ENCODE measurements at regions not wholly inside any gene's neighbourhood (a gene's known extent, or its start where the extent isn't known, plus 50 kb on each side); places are given as distances from the start of the nearest gene placed in this dataset.
A peak's percentile ranks its signal among the peaks of the same experiment; 100 is the strongest.

GRCh38 chr2:19299522-19299921 lies 58.9 kb downstream of the OSR1 start:
- no peak overlapping the region for H2AK5ac ChIP-seq (ENCODE audit: low read depth, low read length)
- no peak overlapping the region for H3K4me2 ChIP-seq (ENCODE audit: low read depth, low read length)
- 0 out of 2 replicates have a peak overlapping the region, but pooled peaks have one; percentile 30 for H2BK120ac ChIP-seq (ENCODE audit: low read depth, low read length)
- peaks cover 2% of the 10 kb centered on the region; the same call in 1 of the 2 replicates for H3K4me1 ChIP-seq (ENCODE audit: control insufficient read depth, insufficient read depth, low read length)
- H3K14ac ChIP-seq (replicated peaks; ENCODE audit: low read depth, low read length): peak overlapping the region; percentile 18; the same call in 1 of the 2 replicates
- DNase-seq: peak; percentile 31
- H4K8ac ChIP-seq (ENCODE audit: low read depth in 2 of 2, low read length in 2 of 2): 0 out of 4 replicates have a peak overlapping the region, but pooled peaks of 1 of the 2 experiments have one; percentile 33
- no peak overlapping the region for H3K56ac ChIP-seq (ENCODE audit: extremely low read depth, insufficient read depth, low read length)
- peak overlapping the region; percentile 37; the same call in 1 of the 2 replicates for H3K4ac ChIP-seq (ENCODE audit: low read depth, low read length)
- CTCF ChIA-PET: interaction anchor here (0.5 kb wide), 1 partner anchor 312 kb away, joined by 7 read pairs; no protein-coding TSS in a partner anchor
- no peak overlapping the region for H2AK9ac ChIP-seq (replicated peaks; ENCODE audit: low read depth, low read length, poor library complexity)
- H3K18ac ChIP-seq (ENCODE audit: low read depth, low read length): peak overlapping the region; percentile 27; the same call in 1 of the 2 replicates
- peak overlapping the region; percentile 22 for H2BK5ac ChIP-seq (ENCODE audit: low read depth, low read length, poor library complexity, severe bottlenecking)
- no peaks in the 10 kb centered on the region for H3K27me3 ChIP-seq (ENCODE audit: control insufficient read depth, insufficient read depth, low read length)
- H4K20me1 ChIP-seq (ENCODE audit: insufficient read depth, low read length): no peaks in the 10 kb centered on the region
- no peak overlapping the region for H3K23ac ChIP-seq (ENCODE audit: low read depth, low read length)
- intact Hi-C loops (cut with micrococcal nuclease): no loop called here
- dilution Hi-C loops (cut with HindIII; ENCODE audit: low sequenced_read_pairs, unreplicated experiment): no loop called here
- 0 out of 2 replicates have a peak overlapping the region, but pooled peaks have one; percentile 1 for H3K27ac ChIP-seq (ENCODE audit: insufficient read depth, low read length)
- no peaks in the 10 kb centered on the region for H3K79me1 ChIP-seq (ENCODE audit: low read depth in 1 of 2, low read length in 2 of 2)
- H2BK20ac ChIP-seq (ENCODE audit: low read depth, low read length): peak overlapping the region; percentile 21
- H3K9me3 ChIP-seq (ENCODE audit: control insufficient read depth, insufficient read depth, low read length): no peaks in the 10 kb centered on the region
- H3K4me3 ChIP-seq (ENCODE audit: insufficient read depth, low read depth, low read length): no peak overlapping the region
- H3K36me3 ChIP-seq (ENCODE audit: control insufficient read depth, insufficient read depth, low read length): no peaks in the 10 kb centered on the region
- ATAC-seq (ENCODE audit: low read depth): peak; percentile 78
- H4K5ac ChIP-seq (ENCODE audit: low read depth, low read length): no peak overlapping the region
- no TSS peak for BruUV-seq (replicated peaks)
- H4K91ac ChIP-seq (ENCODE audit: insufficient read depth, low read depth, low read length): no peak overlapping the region
- TF ChIP-seq USF2 (IDR thresholded peaks at IDR 0.05; ENCODE audit: low read depth, low read length) (no peak), FOS (IDR thresholded peaks at IDR 0.05; ENCODE audit: low read depth, low read length) (no peak), RFX5 (IDR thresholded peaks at IDR 0.05; ENCODE audit: low read depth, low read length) (no peak), ELK1 (IDR thresholded peaks at IDR 0.05; ENCODE audit: borderline replicate concordance, low read depth, low read length) (no peak), NFE2L2 (IDR thresholded peaks at IDR 0.05; ENCODE audit: low read depth, low read length) (no peak), MAFK (IDR thresholded peaks at IDR 0.05; ENCODE audit: low read depth, low read length) (no peak), CHD1 (IDR thresholded peaks at IDR 0.05; ENCODE audit: low read depth, low read length) (no peak), SMC3 (IDR thresholded peaks at IDR 0.05; ENCODE audit: low read depth, low read length) (no peak), MXI1 (IDR thresholded peaks at IDR 0.05; ENCODE audit: borderline replicate concordance, low read depth, low read length) (no peak), CEBPB (IDR thresholded peaks at IDR 0.05; ENCODE audit: low read depth, low read length) (no peak), RAD21 (IDR thresholded peaks at IDR 0.05; ENCODE audit: low read length) (no peak), POLR2A (IDR thresholded peaks at IDR 0.05; ENCODE audit: low read depth, low read length) (no peak), CTCF (conservative IDR thresholded peaks at IDR 0.05; ENCODE audit: low read depth, low read length) (no peak), RCOR1 (IDR thresholded peaks at IDR 0.05; ENCODE audit: insufficient replicate concordance, low read length) (no peak), MAZ (IDR thresholded peaks at IDR 0.05; ENCODE audit: borderline replicate concordance, low read depth, low read length) (no peak), BHLHE40 (IDR thresholded peaks at IDR 0.05; ENCODE audit: low read depth, low read length) (no peak)
- H3K9me1 ChIP-seq (ENCODE audit: insufficient read depth, low read length): no peaks in the 10 kb centered on the region
- no peak overlapping the region for H3K9ac ChIP-seq (ENCODE audit: low read depth, low read length)
- POLR2A ChIA-PET (ENCODE audit: unreplicated experiment): no interaction called here
- no peak overlapping the region for H2AFZ ChIP-seq (replicated peaks; ENCODE audit: low read length, poor library complexity)
- H2BK15ac ChIP-seq (ENCODE audit: low read depth, low read length): no peak overlapping the region
- in situ Hi-C loops (cut with MboI; ENCODE audit: low sequenced_read_pairs): no loop called here

Measured in IMR-90 (cell line).